Esophagus squamous epithelium (tissue), 5 donors: ENCODE measurements at regions not wholly inside any gene's neighbourhood (a gene's known extent, or its start where the extent isn't known, plus 50 kb on each side); places are given as distances from the start of the nearest gene placed in this dataset.
"Not testable (repeated sequence)": the region's sequence is repeated elsewhere in the genome, so short reads cannot be mapped to it uniquely, and the experiment has no call there.

ENCODE experiments used
- DNase-seq: peaks from one replicate; lab custom pipeline; 2025; lab: John Stamatoyannopoulos, UW
- H3K27ac ChIP-seq, 4 donors: fragments of 200-600 bp; sonication (generic); one replicate each; pipeline ENCODE4 v1.5.1; 2016 to 2019; ENCODE audit warnings: mild to moderate bottlenecking in 1 of 4
- H3K27me3 ChIP-seq, 4 donors: fragments of 200-600 bp; sonication (generic); 1 replicate in 3 of 4; 2 replicates in 1 of 4; pipeline versions ENCODE4 v1.5.1 to v1.6.0; 2017 to 2021; ENCODE audit warnings: antibody characterized with exemption in 1 of 4
- H3K36me3 ChIP-seq, 3 donors: fragments of 200-600 bp; sonication (generic); one replicate each; pipeline ENCODE4 v1.5.1; 2016 to 2019
- H3K4me1 ChIP-seq, 3 donors: fragments of 200-600 bp; sonication (generic); one replicate each; pipeline ENCODE4 v1.5.1; 2017 to 2019
- H3K4me3 ChIP-seq, 4 donors: fragments of 200-600 bp; sonication (generic); 1 replicate in 3 of 4; 2 replicates in 1 of 4; pipeline ENCODE4 v1.5.1; 2016 to 2019; ENCODE audit warnings: mild to moderate bottlenecking in 2 of 4, moderate library complexity in 1 of 4
- H3K9me3 ChIP-seq, 3 donors: fragments of 200-600 bp; sonication (generic); one replicate each; pipeline ENCODE4 v1.5.1; 2016 to 2019
- CTCF ChIP-seq, 6 experiments: fragments of 450-650 bp in 4 of 6; fragments of 200-600 bp in 2 of 6; sonication (generic) in 2 of 6; IDR thresholded peaks; one replicate each; pipeline ENCODE4 v1.5.1; 2016 to 2019; ENCODE audit warnings: antibody characterized with exemption in 6 of 6, mild to moderate bottlenecking in 4 of 6, moderate library complexity in 4 of 6
- WGBS, 2 donors: methylation state at CpG; one replicate each; pipeline ENCODE4 v1.1.5; 2018; 5-methylcytosine and 5-hydroxymethylcytosine counted together
- intact Hi-C: fragments of 100-400 bp; cut with DNase I; formaldehyde crosslinking; loops from one replicate; pipeline ENCODE4 v1.15.0; 2022
- donor health status: DM: yes; HTN: yes; CAD: no.

DNA sequence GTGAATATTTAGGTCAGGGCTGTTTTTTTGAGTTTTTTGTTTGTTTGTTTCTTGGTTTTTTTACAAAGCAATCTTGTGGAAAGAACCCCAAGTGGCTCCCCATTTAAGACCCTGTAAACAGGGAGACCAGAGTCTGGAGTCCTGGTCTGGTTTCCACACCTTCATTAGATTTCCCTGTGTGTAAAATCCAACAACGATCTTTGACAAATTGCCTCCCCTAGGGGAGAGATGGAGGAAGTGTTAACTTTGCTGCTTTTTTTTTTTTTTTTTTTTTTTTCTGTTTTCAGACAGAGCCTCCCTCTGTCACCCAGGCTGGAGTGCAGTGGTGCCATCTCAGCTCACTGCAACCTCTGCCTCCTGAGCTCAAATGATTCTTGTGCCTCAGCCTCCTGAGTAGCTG is 77.4 kb downstream of the ART5 start:
- 0% methylated on average over 1 of the region's 1 CpG for WGBS, 2 donors

GRCh38 chr11:3554621-3555020 is 87.2 kb downstream of the ART5 start:
- H3K36me3 ChIP-seq, H3K27ac ChIP-seq, H3K4me3 ChIP-seq, DNase-seq, H3K27me3 ChIP-seq, H3K4me1 ChIP-seq, H3K9me3 ChIP-seq, intact Hi-C loops: not testable (repeated sequence)
- 22 to 39% methylated on average over 5 to 6 of the region's 6 CpGs for WGBS, 2 donors

More for the DNA sequence above, 77.4 kb downstream of the ART5 start:
- H3K4me3 ChIP-seq, H3K36me3 ChIP-seq, H3K9me3 ChIP-seq, H3K4me1 ChIP-seq, H3K27ac ChIP-seq, intact Hi-C loops, DNase-seq: not testable (repeated sequence)
- peak in 1 of 6 experiments; percentile 12 for TF ChIP-seq CTCF (IDR thresholded peaks at IDR 0.05)
- peaks cover 0 to 15% (median 0%) of the 10 kb centered on the region in 4 donors for H3K27me3 ChIP-seq

DNA sequence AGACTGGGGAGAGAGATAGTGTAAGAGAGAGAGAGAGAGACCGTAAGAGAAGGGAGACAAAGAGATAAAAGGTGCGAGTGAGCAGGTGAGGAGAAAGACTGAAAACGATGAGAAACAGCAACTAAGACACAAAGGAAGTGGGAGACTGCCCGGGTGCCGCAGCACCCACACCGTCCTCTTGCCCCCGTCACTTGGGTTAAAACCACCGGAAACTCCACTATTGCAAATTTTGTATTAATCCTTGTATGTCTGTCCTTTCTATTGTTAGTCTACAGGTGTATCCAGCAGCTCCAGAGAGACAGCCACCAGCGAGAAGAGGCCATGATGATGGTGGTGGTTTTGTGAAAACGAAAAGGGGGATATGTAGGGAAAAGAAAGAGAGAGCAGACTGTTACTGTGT is 96.8 kb downstream of the ART5 start:
- H3K4me3 ChIP-seq, H3K27me3 ChIP-seq, intact Hi-C loops, H3K4me1 ChIP-seq, H3K27ac ChIP-seq, H3K9me3 ChIP-seq, H3K36me3 ChIP-seq, DNase-seq: not testable (repeated sequence)
- 71 to 73% methylated on average over 10 of the region's 10 CpGs for WGBS, 2 donors

DNA sequence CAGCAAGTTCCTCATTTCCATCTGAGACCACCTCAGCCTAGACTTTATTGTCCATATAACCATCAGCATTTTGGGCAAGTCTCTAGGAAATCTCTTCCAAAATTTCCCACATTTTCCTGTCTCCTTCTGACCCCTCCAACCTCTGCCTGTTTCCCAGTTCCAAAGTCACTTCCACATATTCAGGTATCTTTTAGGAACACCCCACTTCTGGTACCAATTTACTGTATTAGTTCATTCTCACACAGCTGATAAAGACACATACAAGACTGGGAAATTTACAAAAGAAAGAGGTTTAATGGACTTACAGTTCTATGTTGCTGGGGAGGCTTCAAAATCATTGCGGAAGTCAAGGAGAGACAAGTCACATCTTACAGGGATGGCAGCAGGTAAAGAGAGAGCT is 103.6 kb downstream of the ART5 start:
- Histone ChIP-seq H3K9me3 (peaks cover 0 to 18% (median 0%) of the 10 kb centered on the region in 3 donors), H3K27me3 (peaks cover 0 to 16% (median 0%) of the 10 kb centered on the region in 4 donors)
- H3K4me1 ChIP-seq, H3K4me3 ChIP-seq, H3K36me3 ChIP-seq, intact Hi-C loops, DNase-seq, H3K27ac ChIP-seq: not testable (repeated sequence)
- WGBS, 2 donors, result 88 to 100% methylated on average over 1 of the region's 1 CpG

GRCh38 chr11:3537254-3537653 is 104.5 kb downstream of the ART5 start:
- 57 to 90% methylated on average over 2 of the region's 4 CpGs for WGBS, 2 donors
- Histone ChIP-seq H3K27me3 (peaks cover 0 to 16% (median 0%) of the 10 kb centered on the region in 4 donors), H3K9me3 (peaks cover 0 to 18% (median 0%) of the 10 kb centered on the region in 3 donors)
- intact Hi-C loops, H3K4me1 ChIP-seq, H3K36me3 ChIP-seq, H3K27ac ChIP-seq, H3K4me3 ChIP-seq, DNase-seq: not testable (repeated sequence)

- intact Hi-C loops, H3K4me1 ChIP-seq, H3K36me3 ChIP-seq, H3K27ac ChIP-seq, H3K4me3 ChIP-seq, DNase-seq, H3K9me3 ChIP-seq: not testable (repeated sequence)
- 88 to 100% methylated on average over 1 of the region's 1 CpG for WGBS, 2 donors
- H3K27me3 ChIP-seq, result peaks cover 0 to 16% (median 0%) of the 10 kb centered on the region in 4 donors
Measured at GRCh38 chr11:3532958-3533357, 108.8 kb downstream of the ART5 start.

GRCh38 chr11:3531280-3531679 is 110.5 kb downstream of the ART5 start:
- H3K9me3 ChIP-seq, intact Hi-C loops, H3K36me3 ChIP-seq, DNase-seq, H3K4me3 ChIP-seq, H3K27ac ChIP-seq, H3K4me1 ChIP-seq, H3K27me3 ChIP-seq: not testable (repeated sequence)
- 93 to 95% methylated on average over 3 to 5 of the region's 5 CpGs for WGBS, 2 donors

DNA sequence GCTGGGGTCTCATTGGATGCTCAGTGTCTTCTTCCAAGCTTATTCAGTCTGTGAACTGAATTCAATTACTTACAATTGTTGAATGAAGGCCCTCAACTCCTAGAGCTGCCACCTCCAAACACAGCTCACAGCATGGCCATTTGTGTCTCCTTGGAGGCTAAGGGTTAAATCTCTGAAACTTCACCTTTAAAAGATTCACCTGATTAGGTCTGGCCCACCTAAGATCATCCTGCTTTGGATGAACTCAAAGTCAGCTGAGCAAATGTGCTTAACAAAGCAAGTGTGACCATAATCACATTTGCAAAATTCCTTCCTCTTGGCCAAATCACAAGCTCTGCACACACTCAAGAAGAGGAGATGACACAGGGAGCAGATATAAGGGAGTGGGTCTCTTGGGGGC is 118.2 kb downstream of the ART5 start:
- DNase-seq, H3K27ac ChIP-seq, H3K4me1 ChIP-seq, intact Hi-C loops, H3K4me3 ChIP-seq, H3K36me3 ChIP-seq, H3K9me3 ChIP-seq, H3K27me3 ChIP-seq: not testable (repeated sequence)

DNA sequence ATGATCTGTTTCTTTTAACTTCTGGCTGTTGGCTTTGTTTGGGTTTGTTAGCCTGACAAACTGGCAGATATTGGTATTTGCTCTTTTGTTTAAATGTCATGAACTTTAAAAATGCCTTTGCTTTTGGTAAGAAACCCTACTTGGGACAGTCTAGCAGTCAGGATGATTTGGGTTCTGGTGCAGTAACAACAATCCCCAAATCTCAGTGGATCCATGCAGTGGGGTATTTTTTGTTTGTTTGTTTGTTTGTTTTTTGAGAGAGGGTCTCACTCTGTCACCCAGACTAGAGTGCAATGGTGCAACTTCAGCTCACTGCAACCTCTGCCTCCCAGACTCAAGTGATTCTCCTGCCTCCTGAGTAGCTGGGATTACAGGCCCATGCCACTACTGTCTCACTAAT is 120.9 kb downstream of the ART5 start:
- H3K4me3 ChIP-seq, H3K27me3 ChIP-seq, DNase-seq, intact Hi-C loops, H3K4me1 ChIP-seq, H3K36me3 ChIP-seq, H3K27ac ChIP-seq, H3K9me3 ChIP-seq: not testable (repeated sequence)

- H3K4me3 ChIP-seq, H3K27me3 ChIP-seq, DNase-seq, H3K9me3 ChIP-seq, intact Hi-C loops, H3K4me1 ChIP-seq, H3K27ac ChIP-seq, H3K36me3 ChIP-seq: not testable (repeated sequence)
- WGBS, 2 donors, result 68 to 71% methylated on average over 5 of the region's 5 CpGs
Measured at GRCh38 chr11:3519841-3520240, 122.0 kb downstream of the ART5 start.

DNA sequence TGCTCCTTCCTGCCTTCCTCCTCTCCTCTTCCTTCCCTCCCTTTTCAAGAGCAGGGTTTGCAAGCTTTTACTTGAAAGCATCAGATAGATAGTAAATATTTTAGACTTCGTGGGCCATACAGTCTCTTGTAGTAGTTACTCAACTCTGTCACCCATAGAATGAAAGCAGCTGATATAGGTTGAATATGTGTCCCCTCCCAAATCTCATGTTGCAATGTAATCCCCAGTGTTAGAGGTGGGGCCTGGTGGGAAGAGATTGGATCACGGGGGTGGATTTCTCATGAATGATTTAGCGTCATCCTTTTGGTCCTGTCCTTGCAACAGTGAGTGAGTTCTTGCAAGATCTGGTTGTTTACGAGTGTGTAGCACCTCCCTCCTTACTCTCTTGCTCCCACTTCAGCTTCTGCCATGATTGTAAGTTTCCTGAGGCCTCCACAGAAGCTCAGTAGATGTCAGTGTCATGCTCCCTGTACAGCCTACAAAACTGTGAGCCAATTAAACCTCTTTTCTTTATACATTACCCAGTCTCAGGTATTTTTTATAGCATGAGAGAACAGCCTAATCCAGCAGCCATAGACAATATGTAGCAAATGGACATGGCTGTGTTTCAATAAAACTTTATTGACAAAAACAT is 124.7 kb downstream of the ART5 start:
- H3K4me3 ChIP-seq, DNase-seq, H3K4me1 ChIP-seq, H3K9me3 ChIP-seq, intact Hi-C loops, H3K27ac ChIP-seq, H3K36me3 ChIP-seq, H3K27me3 ChIP-seq: not testable (repeated sequence)
- WGBS, 2 donors, result 76% methylated on average over 4 of the region's 4 CpGs

DNA sequence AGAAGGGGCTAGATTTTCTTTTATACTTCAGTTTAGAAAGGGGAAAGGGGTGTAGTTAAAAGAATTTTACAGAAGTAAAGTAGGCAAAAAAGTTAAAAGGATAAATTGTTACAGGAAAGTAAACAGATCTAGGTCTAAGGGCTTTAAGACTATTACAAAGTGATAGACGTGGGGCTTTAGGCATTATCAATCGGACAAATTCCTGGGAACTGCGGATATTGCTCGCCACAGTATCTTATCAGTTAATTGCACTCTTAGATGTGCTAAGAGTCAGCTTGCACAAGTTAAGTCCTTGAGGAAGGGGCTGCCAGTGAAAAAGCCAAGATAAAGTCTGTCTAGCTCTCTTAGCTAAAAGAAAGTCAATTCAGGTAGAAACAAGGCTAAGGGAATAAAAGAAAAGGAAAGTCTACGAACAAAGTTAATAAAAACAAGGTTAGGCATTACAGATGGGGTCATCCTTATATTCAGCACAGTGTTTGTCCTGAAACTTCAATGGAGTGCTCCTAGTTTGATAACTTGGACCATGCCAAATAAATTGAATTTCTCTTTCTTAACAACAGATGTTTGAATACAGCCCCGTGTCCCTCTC is 125.4 kb downstream of the ART5 start:
- H3K36me3 ChIP-seq, H3K27me3 ChIP-seq, DNase-seq, H3K4me3 ChIP-seq, intact Hi-C loops, H3K9me3 ChIP-seq, H3K27ac ChIP-seq: not testable (repeated sequence)
- H3K4me1 ChIP-seq, result peaks cover 0 to 14% (median 0%) of the 10 kb centered on the region in 3 donors
- WGBS, 2 donors, result 60 to 63% methylated on average over 6 of the region's 6 CpGs
